GM21528 (cell line): ENCODE measurements at regions not wholly inside any gene's neighbourhood (a gene's known extent, or its start where the extent isn't known, plus 50 kb on each side); places are given as distances from the start of the nearest gene placed in this dataset.
"Not testable (repeated sequence)": the region's sequence is repeated elsewhere in the genome, so short reads cannot be mapped to it uniquely, and the experiment has no call there.

Experiments used
- ATAC-seq: cut with Tn5 transposase; IDR thresholded peaks from one replicate; pipeline ENCODE4 v1.9.1; 2021; ENCODE audit warnings: mild to moderate bottlenecking, moderate library complexity; ENCODE audit not compliant: unreplicated experiment, low FRiP score

- no peak for ATAC-seq
These were observed 432.6 kb downstream of the TOX3 start for GRCh38 chr16:52114379-52114778.

GRCh38 chr16:52113533-52114183 is 433.3 kb downstream of the TOX3 start:
- ATAC-seq, result no peak

GRCh38 chr16:52104993-52105392 is 441.9 kb downstream of the TOX3 start:
- not testable (repeated sequence) for ATAC-seq

GRCh38 chr16:52103791-52104190 is 443.2 kb downstream of the TOX3 start:
- ATAC-seq, result no peak

GRCh38 chr16:52101246-52101645 is 445.7 kb downstream of the TOX3 start:
- ATAC-seq, result no peak

GRCh38 chr16:52099382-52099781 is 447.6 kb downstream of the TOX3 start:
- no peak for ATAC-seq

- no peak for ATAC-seq
These were observed 451.5 kb downstream of the TOX3 start for GRCh38 chr16:52095471-52095870.

GRCh38 chr16:52092126-52092525 is 454.8 kb downstream of the TOX3 start:
- no peak for ATAC-seq

GRCh38 chr16:52090080-52090479 is 456.9 kb downstream of the TOX3 start:
- no peak for ATAC-seq

GRCh38 chr16:52089476-52089875 is 457.5 kb downstream of the TOX3 start:
- no peak for ATAC-seq

- ATAC-seq, result no peak
These were observed 460.0 kb downstream of the TOX3 start for GRCh38 chr16:52086901-52087300.

- ATAC-seq, result no peak
These were observed 468.0 kb downstream of the TOX3 start for GRCh38 chr16:52078716-52079655.

GRCh38 chr16:52077607-52078006 is 469.3 kb downstream of the TOX3 start:
- ATAC-seq, result no peak

GRCh38 chr16:52076801-52077201 is 470.1 kb downstream of the TOX3 start:
- ATAC-seq, result no peak

- ATAC-seq, result no peak
These were observed 470.6 kb downstream of the TOX3 start for GRCh38 chr16:52076332-52076731.

GRCh38 chr16:52074133-52074532 is 472.8 kb downstream of the TOX3 start:
- no peak for ATAC-seq

GRCh38 chr16:52073024-52073423 is 473.9 kb downstream of the TOX3 start:
- ATAC-seq, result no peak

GRCh38 chr16:52071101-52071500 is 475.8 kb downstream of the TOX3 start:
- no peak for ATAC-seq

GRCh38 chr16:52070341-52071057 is 476.4 kb downstream of the TOX3 start:
- ATAC-seq, result no peak

- no peak for ATAC-seq
These were observed 477.1 kb downstream of the TOX3 start for GRCh38 chr16:52069866-52070265.

- ATAC-seq, result no peak
These were observed 478.4 kb downstream of the TOX3 start for GRCh38 chr16:52068447-52069074.
